ENCODE measurements at regions not wholly inside any gene's neighbourhood (a gene's known extent, or its start where the extent isn't known, plus 50 kb on each side); places are given as distances from the start of the nearest gene placed in this dataset.

DNA sequence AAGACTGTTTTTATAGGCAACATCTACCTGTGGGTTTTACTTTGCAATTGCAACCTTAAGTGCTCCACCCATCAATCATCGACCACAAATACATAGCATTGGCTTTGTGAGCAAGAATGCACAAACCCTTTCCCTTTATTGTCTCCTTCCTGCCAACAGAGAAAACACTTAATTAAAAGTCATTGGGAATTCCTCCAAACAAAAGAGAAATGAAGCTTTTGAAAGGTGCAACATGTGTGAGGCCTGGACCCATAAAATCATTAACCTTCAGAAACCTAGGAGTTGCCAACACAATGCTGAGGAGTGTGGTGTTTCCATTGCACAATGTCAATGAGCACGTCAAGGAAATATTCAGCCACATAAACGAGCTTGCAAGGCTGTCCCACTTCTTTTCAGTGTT lies 223.2 kb downstream of the BLID start:
- DNase-seq (ENCODE audit: insufficient read length) (no peak), FAIRE-seq (no peak)

GRCh38 chr11:121892131-121892681 lies 223.8 kb downstream of the BLID start:
- no peak for FAIRE-seq
- DNase-seq (ENCODE audit: insufficient read length), result no peak
- TF ChIP-seq POLR2AphosphoS5 (IDR thresholded peaks at IDR 0.05; ENCODE audit: low read depth, low read length) (no peak), POLR2A (IDR thresholded peaks at IDR 0.05; ENCODE audit: low read depth, low read length) (no peak), TAF1 (IDR thresholded peaks at IDR 0.05; ENCODE audit: borderline replicate concordance, low read depth, low read length) (no peak)

More for the DNA sequence above, 223.2 kb downstream of the BLID start:
- TF ChIP-seq POLR2A (IDR thresholded peaks at IDR 0.05; ENCODE audit: low read depth, low read length) (no peak), TAF1 (IDR thresholded peaks at IDR 0.05; ENCODE audit: borderline replicate concordance, low read depth, low read length) (no peak), POLR2AphosphoS5 (IDR thresholded peaks at IDR 0.05; ENCODE audit: low read depth, low read length) (no peak)

DNA sequence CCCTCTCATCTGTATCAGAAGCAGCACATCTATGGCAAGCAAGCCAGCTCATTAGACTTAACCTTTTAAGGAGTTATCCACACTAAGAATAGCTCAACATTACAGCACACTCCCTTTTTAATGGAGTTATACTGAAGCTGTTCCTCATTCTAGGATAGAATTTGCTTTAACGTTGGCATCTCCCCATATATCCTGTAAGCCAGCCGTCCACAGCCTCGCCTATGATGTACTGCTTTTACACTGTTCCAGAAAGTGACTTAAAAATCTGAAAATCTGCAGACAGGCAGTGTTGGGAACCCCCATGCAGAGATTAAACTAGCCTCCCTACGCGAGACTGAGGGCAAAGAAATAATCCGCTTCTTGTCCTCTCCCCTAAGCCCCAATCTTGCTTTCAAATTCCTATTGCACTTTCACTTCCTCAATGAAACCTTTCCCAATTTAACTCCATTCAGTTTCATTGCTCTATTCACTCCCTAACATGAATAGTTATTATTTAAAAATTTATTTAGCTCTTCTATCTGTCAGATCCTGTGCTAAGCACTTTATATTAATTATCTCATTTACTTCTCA lies 225.0 kb downstream of the BLID start:
- FAIRE-seq, result no peak
- no peak for DNase-seq (ENCODE audit: insufficient read length)
- TF ChIP-seq TAF1 (IDR thresholded peaks at IDR 0.05; ENCODE audit: borderline replicate concordance, low read depth, low read length), result no peak
- TF ChIP-seq POLR2A (IDR thresholded peaks at IDR 0.05; ENCODE audit: low read depth, low read length), result no peak
- TF ChIP-seq POLR2AphosphoS5 (IDR thresholded peaks at IDR 0.05; ENCODE audit: low read depth, low read length), result no peak

GRCh38 chr11:121890377-121890776 lies 225.6 kb downstream of the BLID start:
- no peak for FAIRE-seq
- no peak for DNase-seq (ENCODE audit: insufficient read length)
- TF ChIP-seq POLR2A (IDR thresholded peaks at IDR 0.05; ENCODE audit: low read depth, low read length) (no peak), TAF1 (IDR thresholded peaks at IDR 0.05; ENCODE audit: borderline replicate concordance, low read depth, low read length) (no peak), POLR2AphosphoS5 (IDR thresholded peaks at IDR 0.05; ENCODE audit: low read depth, low read length) (no peak)

GRCh38 chr11:121889931-121890330 lies 226.1 kb downstream of the BLID start:
- FAIRE-seq, result no peak
- no peak for DNase-seq (ENCODE audit: insufficient read length)
- TF ChIP-seq TAF1 (IDR thresholded peaks at IDR 0.05; ENCODE audit: borderline replicate concordance, low read depth, low read length), result no peak

- DNase-seq (ENCODE audit: insufficient read length), result no peak
- TF ChIP-seq TAF1 (IDR thresholded peaks at IDR 0.05; ENCODE audit: borderline replicate concordance, low read depth, low read length) (no peak), POLR2A (IDR thresholded peaks at IDR 0.05; ENCODE audit: low read depth, low read length) (no peak), POLR2AphosphoS5 (IDR thresholded peaks at IDR 0.05; ENCODE audit: low read depth, low read length) (no peak)
- no peak for FAIRE-seq
These were observed 226.8 kb downstream of the BLID start for GRCh38 chr11:121889186-121889585.

- TF ChIP-seq POLR2AphosphoS5 (IDR thresholded peaks at IDR 0.05; ENCODE audit: low read depth, low read length) (no peak), POLR2A (IDR thresholded peaks at IDR 0.05; ENCODE audit: low read depth, low read length) (no peak), TAF1 (IDR thresholded peaks at IDR 0.05; ENCODE audit: borderline replicate concordance, low read depth, low read length) (no peak)
- no peak for DNase-seq (ENCODE audit: insufficient read length)
- no peak for FAIRE-seq
These were observed 227.9 kb downstream of the BLID start for GRCh38 chr11:121887976-121888557.

GRCh38 chr11:121887569-121887968 lies 228.4 kb downstream of the BLID start:
- TF ChIP-seq POLR2AphosphoS5 (IDR thresholded peaks at IDR 0.05; ENCODE audit: low read depth, low read length) (no peak), POLR2A (IDR thresholded peaks at IDR 0.05; ENCODE audit: low read depth, low read length) (no peak), TAF1 (IDR thresholded peaks at IDR 0.05; ENCODE audit: borderline replicate concordance, low read depth, low read length) (no peak)
- no peak for FAIRE-seq

GRCh38 chr11:121886996-121887395 lies 229.0 kb downstream of the BLID start:
- TF ChIP-seq TAF1 (IDR thresholded peaks at IDR 0.05; ENCODE audit: borderline replicate concordance, low read depth, low read length) (no peak), POLR2A (IDR thresholded peaks at IDR 0.05; ENCODE audit: low read depth, low read length) (no peak), POLR2AphosphoS5 (IDR thresholded peaks at IDR 0.05; ENCODE audit: low read depth, low read length) (no peak)
- FAIRE-seq (no peak), DNase-seq (ENCODE audit: insufficient read length) (no peak)

More at GRCh38 chr11:121887569-121887968, 228.4 kb downstream of the BLID start:
- DNase-seq (ENCODE audit: insufficient read length), result no peak

DNA sequence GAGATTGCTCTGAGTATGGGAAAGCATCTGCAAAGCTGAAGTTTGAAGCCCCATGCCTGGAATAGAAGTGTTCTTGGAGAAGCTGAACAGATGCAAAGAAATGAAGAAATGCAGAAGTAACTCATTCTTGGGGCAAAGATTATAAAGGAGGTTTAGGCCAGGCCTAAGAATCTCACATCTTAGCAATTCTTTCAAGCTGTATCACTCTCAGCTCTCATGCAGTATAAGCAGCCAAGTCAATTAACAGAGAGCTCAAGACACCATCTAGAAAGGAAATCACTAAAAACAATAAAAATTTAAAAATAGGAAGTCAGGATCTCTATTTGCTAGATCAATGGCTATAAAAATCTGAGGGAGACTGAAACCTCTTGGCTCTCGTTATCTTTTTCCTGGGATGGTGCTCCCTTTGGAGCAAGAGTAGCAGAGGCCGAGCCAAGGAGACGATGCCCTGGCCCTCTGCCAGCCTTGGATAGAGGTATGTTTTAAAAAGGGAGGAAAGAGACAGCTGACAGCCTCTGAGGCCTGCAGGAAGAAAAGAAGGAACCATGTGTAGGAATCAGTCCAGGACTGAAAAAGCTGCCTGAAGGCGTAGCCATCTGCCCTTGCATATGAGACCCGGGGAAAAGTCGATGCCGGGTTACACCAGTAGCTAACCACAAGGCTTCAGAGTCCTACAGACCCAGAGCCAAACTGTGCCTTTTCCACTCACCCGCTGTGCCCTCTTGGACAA lies 229.8 kb downstream of the BLID start:
- FAIRE-seq, result no peak
- TF ChIP-seq TAF1 (IDR thresholded peaks at IDR 0.05; ENCODE audit: borderline replicate concordance, low read depth, low read length), result no peak
- TF ChIP-seq POLR2AphosphoS5 (IDR thresholded peaks at IDR 0.05; ENCODE audit: low read depth, low read length), result no peak
- TF ChIP-seq POLR2A (IDR thresholded peaks at IDR 0.05; ENCODE audit: low read depth, low read length), result no peak
- no peak for DNase-seq (ENCODE audit: insufficient read length)

GRCh38 chr11:121884626-121885025 lies 231.4 kb downstream of the BLID start:
- FAIRE-seq (no peak), DNase-seq (ENCODE audit: insufficient read length) (no peak)
- no peak for TF ChIP-seq POLR2AphosphoS5 (IDR thresholded peaks at IDR 0.05; ENCODE audit: low read depth, low read length)

DNA sequence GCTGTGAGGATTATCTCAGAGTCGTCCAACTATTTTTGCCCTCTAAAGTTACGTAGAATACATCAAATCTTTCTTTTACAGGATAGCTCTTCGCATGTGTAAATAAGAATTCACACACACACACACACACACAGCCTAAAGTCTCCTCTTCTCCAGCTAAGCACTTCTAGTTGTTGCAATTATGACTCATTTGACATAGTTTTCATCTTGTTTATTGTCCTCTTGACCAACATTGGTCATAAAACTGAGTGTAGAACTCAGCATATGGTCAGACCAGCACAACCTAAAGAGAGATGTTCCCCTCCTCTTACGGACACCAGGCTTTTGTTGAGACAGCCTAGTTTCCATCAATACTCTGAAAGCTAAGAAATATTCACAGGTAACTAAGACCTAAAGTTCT lies 234.2 kb downstream of the BLID start:
- FAIRE-seq (no peak), DNase-seq (ENCODE audit: insufficient read length) (no peak)
- TF ChIP-seq POLR2AphosphoS5 (IDR thresholded peaks at IDR 0.05; ENCODE audit: low read depth, low read length), result no peak
- no peak for TF ChIP-seq POLR2A (IDR thresholded peaks at IDR 0.05; ENCODE audit: low read depth, low read length)
- no peak for TF ChIP-seq TAF1 (IDR thresholded peaks at IDR 0.05; ENCODE audit: borderline replicate concordance, low read depth, low read length)
